Panc1 (cell line): ENCODE measurements at regions not wholly inside any gene's neighbourhood (a gene's known extent, or its start where the extent isn't known, plus 50 kb on each side); places are given as distances from the start of the nearest gene placed in this dataset.
"Not testable (repeated sequence)": the region's sequence is repeated elsewhere in the genome, so short reads cannot be mapped to it uniquely, and the experiment has no call there.

Source experiments
- ATAC-seq: fragments of 200-7000 bp; cut with Tn5 transposase; 2 replicates; pipeline ENCODE4 v1.9.1; 2020; ENCODE audit warnings: mild to moderate bottlenecking, moderate library complexity
- BruUV-seq: library from RNA; stranded (reverse); fragments of 400-500 nt; replicated peaks from 2 replicates; lab custom pipeline; 2021; lab: Mats Ljungman, UMichigan
- CTCF ChIA-PET: fragments of 300-600 bp; sonication (Branson Sonifier 250); formaldehyde crosslinking; loops from one replicate; lab custom pipeline; 2022; ENCODE audit warnings: antibody characterized with exemption; lab: Charles Lee
- POLR2A ChIA-PET: fragments of 300-600 bp; sonication (Branson Sonifier 250); formaldehyde crosslinking; loops from one replicate; lab custom pipeline; 2022; ENCODE audit warnings: antibody characterized with exemption; lab: Charles Lee
- DNase-seq: peaks from one replicate; pipeline ENCODE4 v3.0.0-alpha.2; 2010; ENCODE audit warnings: low read depth, low spot score
- H3K27ac ChIP-seq: 2 replicates; pipeline ENCODE4 v1.5.1; 2011; ENCODE audit warnings: mild to moderate bottlenecking, low read length, inconsistent platforms
- H3K27me3 ChIP-seq: fragments of 200-500 bp; sonication (Bioruptor generic); 2 replicates; pipeline ENCODE4 v1.6.0; 2014; ENCODE audit warnings: low read length, inconsistent platforms; ENCODE audit not compliant: control insufficient read depth, insufficient read depth
- H3K36me3 ChIP-seq: fragments of 200-500 bp; sonication (Bioruptor generic); 2 replicates; pipeline ENCODE4 v1.5.1; 2014; ENCODE audit warnings: inconsistent platforms, mild to moderate bottlenecking, low read length, moderate library complexity; ENCODE audit not compliant: control insufficient read depth, insufficient read depth
- H3K4me1 ChIP-seq: 2 replicates; pipeline ENCODE4 v1.5.1; 2011; ENCODE audit warnings: inconsistent platforms, mild to moderate bottlenecking, low read length, moderate library complexity; ENCODE audit not compliant: control insufficient read depth, insufficient read depth
- H3K4me3 ChIP-seq, 2 experiments: 2 replicates each; pipeline ENCODE4 v1.5.1; 2011 to 2012; ENCODE audit warnings: low read depth in 2 of 2, low read length in 2 of 2, mild to moderate bottlenecking in 2 of 2, inconsistent platforms in 1 of 2, moderate library complexity in 1 of 2
- H3K9me3 ChIP-seq: fragments of 200-500 bp; sonication (Bioruptor generic); 2 replicates; pipeline ENCODE4 v1.5.1; 2014; ENCODE audit warnings: low read depth, mild to moderate bottlenecking, inconsistent platforms, low read length, moderate library complexity; ENCODE audit not compliant: control insufficient read depth, insufficient read depth
- in situ Hi-C: cut with HindIII; loops from 2 replicates; pipeline ENCODE4 v1.10.0; 2016; ENCODE audit warnings: low sequenced_read_pairs, low pct_unique_long_range_greater_than_20kb
- intact Hi-C: fragments of 100-400 bp; cut with micrococcal nuclease; formaldehyde crosslinking; loops from one replicate; pipeline ENCODE4 v1.10.0; 2022; ENCODE audit not compliant: unreplicated experiment

- POLR2A ChIA-PET, CTCF ChIA-PET, H3K4me3 ChIP-seq, H3K27me3 ChIP-seq, intact Hi-C loops, DNase-seq, H3K9me3 ChIP-seq, in situ Hi-C loops, H3K27ac ChIP-seq, H3K4me1 ChIP-seq, ATAC-seq, H3K36me3 ChIP-seq, BruUV-seq: not testable (repeated sequence)
Measured at GRCh38 chr7:56993779-56994178, 138.5 kb downstream of the ZNF479 start.

- CTCF ChIA-PET, DNase-seq, intact Hi-C loops, BruUV-seq, in situ Hi-C loops, POLR2A ChIA-PET, H3K36me3 ChIP-seq, H3K4me3 ChIP-seq, H3K27ac ChIP-seq, H3K4me1 ChIP-seq, H3K9me3 ChIP-seq, H3K27me3 ChIP-seq: not testable (repeated sequence)
- 0 out of 2 replicates have a peak, but pooled peaks have one; percentile 26 for ATAC-seq
Measured at GRCh38 chr7:56957737-56958408, 174.4 kb downstream of the ZNF479 start.

- ATAC-seq, DNase-seq, H3K9me3 ChIP-seq, in situ Hi-C loops, CTCF ChIA-PET, POLR2A ChIA-PET, H3K27ac ChIP-seq, H3K4me1 ChIP-seq, H3K36me3 ChIP-seq, H3K27me3 ChIP-seq, H3K4me3 ChIP-seq, BruUV-seq, intact Hi-C loops: not testable (repeated sequence)
Measured at GRCh38 chr7:56957086-56957485, 175.2 kb downstream of the ZNF479 start.

- H3K4me1 ChIP-seq, H3K36me3 ChIP-seq, H3K27me3 ChIP-seq, in situ Hi-C loops, POLR2A ChIA-PET, CTCF ChIA-PET, ATAC-seq, H3K9me3 ChIP-seq, intact Hi-C loops, BruUV-seq, H3K4me3 ChIP-seq, H3K27ac ChIP-seq, DNase-seq: not testable (repeated sequence)
Measured at GRCh38 chr7:56948390-56949379, 183.6 kb downstream of the ZNF479 start.

- DNase-seq, POLR2A ChIA-PET, H3K4me3 ChIP-seq, BruUV-seq, CTCF ChIA-PET, ATAC-seq, H3K27ac ChIP-seq, H3K9me3 ChIP-seq, in situ Hi-C loops, H3K36me3 ChIP-seq, intact Hi-C loops, H3K4me1 ChIP-seq, H3K27me3 ChIP-seq: not testable (repeated sequence)
Measured at GRCh38 chr7:56940050-56940449, 192.2 kb downstream of the ZNF479 start.

GRCh38 chr7:56923892-56924291 is 208.3 kb downstream of the ZNF479 start:
- intact Hi-C loops, H3K4me1 ChIP-seq, in situ Hi-C loops, DNase-seq, H3K27ac ChIP-seq, H3K9me3 ChIP-seq, BruUV-seq, H3K36me3 ChIP-seq, ATAC-seq, H3K27me3 ChIP-seq, CTCF ChIA-PET, POLR2A ChIA-PET, H3K4me3 ChIP-seq: not testable (repeated sequence)

GRCh38 chr7:56910973-56911372 is 221.3 kb downstream of the ZNF479 start:
- DNase-seq, in situ Hi-C loops, ATAC-seq, H3K27me3 ChIP-seq, H3K4me1 ChIP-seq, POLR2A ChIA-PET, intact Hi-C loops, H3K27ac ChIP-seq, BruUV-seq, H3K9me3 ChIP-seq, H3K4me3 ChIP-seq, H3K36me3 ChIP-seq: not testable (repeated sequence)
- CTCF ChIA-PET, result interaction anchor here (0.6 kb wide), 1 partner anchor 434 kb away, joined by 4 read pairs; no protein-coding TSS in a partner anchor
